ENCODE measurements at regions not wholly inside any gene's neighbourhood (a gene's known extent, or its start where the extent isn't known, plus 50 kb on each side); places are given as distances from the start of the nearest gene placed in this dataset.

GRCh38 chr22:49042066-49042465 lies 785.6 kb downstream of the BRD1 start:
- DNase-seq (ENCODE audit: low spot score): no peak
- no peak for TF ChIP-seq CTCF (IDR thresholded peaks at IDR 0.05)
- no peak overlapping the region for H3K27ac ChIP-seq
- no peak overlapping the region for H3K4me3 ChIP-seq

GRCh38 chr22:49040754-49041467 lies 786.8 kb downstream of the BRD1 start:
- no peak overlapping the region for H3K27ac ChIP-seq
- no peak overlapping the region for H3K4me3 ChIP-seq
- no peak for TF ChIP-seq CTCF (IDR thresholded peaks at IDR 0.05)
- DNase-seq (ENCODE audit: low spot score): no peak

GRCh38 chr22:49040111-49040510 lies 787.6 kb downstream of the BRD1 start:
- TF ChIP-seq CTCF (IDR thresholded peaks at IDR 0.05): no peak
- no peak for DNase-seq (ENCODE audit: low spot score)
- H3K27ac ChIP-seq: no peak overlapping the region

GRCh38 chr22:49039625-49040024 lies 788.0 kb downstream of the BRD1 start:
- Histone ChIP-seq H3K4me3 (no peak overlapping the region), H3K27ac (no peak overlapping the region)
- DNase-seq (ENCODE audit: low spot score): no peak
- TF ChIP-seq CTCF (IDR thresholded peaks at IDR 0.05): no peak

More at GRCh38 chr22:49040111-49040510, 787.6 kb downstream of the BRD1 start:
- H3K4me3 ChIP-seq: no peak overlapping the region

GRCh38 chr22:49037701-49038245 lies 789.9 kb downstream of the BRD1 start:
- no peak for TF ChIP-seq CTCF (IDR thresholded peaks at IDR 0.05)
- Histone ChIP-seq H3K4me3 (no peak overlapping the region), H3K27ac (no peak overlapping the region)
- DNase-seq (ENCODE audit: low spot score): no peak

- Histone ChIP-seq H3K4me3 (no peak overlapping the region), H3K27ac (no peak overlapping the region)
- TF ChIP-seq CTCF (IDR thresholded peaks at IDR 0.05): no peak
- no peak for DNase-seq (ENCODE audit: low spot score)
These were observed 791.2 kb downstream of the BRD1 start for GRCh38 chr22:49036513-49036912.

- Histone ChIP-seq H3K4me3 (no peak overlapping the region), H3K27ac (no peak overlapping the region)
- TF ChIP-seq CTCF (IDR thresholded peaks at IDR 0.05): no peak
- no peak for DNase-seq (ENCODE audit: low spot score)
These were observed 791.7 kb downstream of the BRD1 start for GRCh38 chr22:49035818-49036457.
